ENCODE measurements at regions not wholly inside any gene's neighbourhood (a gene's known extent, or its start where the extent isn't known, plus 50 kb on each side); places are given as distances from the start of the nearest gene placed in this dataset.

- DNase-seq (ENCODE audit: low spot score): no peak
Observed at GRCh38 chr10:129024046-129024445, 443.0 kb upstream of the MGMT start.

GRCh38 chr10:129025787-129026186 lies 441.3 kb upstream of the MGMT start:
- DNase-seq (ENCODE audit: low spot score): no peak

- no peak for DNase-seq (ENCODE audit: low spot score)
Observed at GRCh38 chr10:129027906-129028305, 439.1 kb upstream of the MGMT start.

GRCh38 chr10:129028451-129028850 lies 438.6 kb upstream of the MGMT start:
- DNase-seq (ENCODE audit: low spot score): no peak

- no peak for DNase-seq (ENCODE audit: low spot score)
Observed at GRCh38 chr10:129029051-129029450, 438.0 kb upstream of the MGMT start.

- no peak for DNase-seq (ENCODE audit: low spot score)
Observed at GRCh38 chr10:129029851-129030602, 437.0 kb upstream of the MGMT start.

GRCh38 chr10:129030603-129030895 lies 436.5 kb upstream of the MGMT start:
- DNase-seq (ENCODE audit: low spot score): no peak

- peak; percentile 17 for DNase-seq (ENCODE audit: low spot score)
Observed at GRCh38 chr10:129030996-129031843, 435.8 kb upstream of the MGMT start.

- no peak for DNase-seq (ENCODE audit: low spot score)
Observed at GRCh38 chr10:129031844-129032150, 435.2 kb upstream of the MGMT start.

- DNase-seq (ENCODE audit: low spot score): no peak
Observed at GRCh38 chr10:129032372-129033313, 434.4 kb upstream of the MGMT start.

GRCh38 chr10:129033340-129033739 lies 433.7 kb upstream of the MGMT start:
- DNase-seq (ENCODE audit: low spot score): no peak

GRCh38 chr10:129033790-129034272 lies 433.2 kb upstream of the MGMT start:
- no peak for DNase-seq (ENCODE audit: low spot score)

- no peak for DNase-seq (ENCODE audit: low spot score)
Observed at GRCh38 chr10:129035052-129035827, 431.8 kb upstream of the MGMT start.

GRCh38 chr10:129038522-129038921 lies 428.5 kb upstream of the MGMT start:
- DNase-seq (ENCODE audit: low spot score): no peak

- DNase-seq (ENCODE audit: low spot score): no peak
Observed at GRCh38 chr10:129039406-129040370, 427.4 kb upstream of the MGMT start.

GRCh38 chr10:129040377-129040776 lies 426.7 kb upstream of the MGMT start:
- DNase-seq (ENCODE audit: low spot score): no peak

- no peak for DNase-seq (ENCODE audit: low spot score)
Observed at GRCh38 chr10:129041916-129042315, 425.1 kb upstream of the MGMT start.

- DNase-seq (ENCODE audit: low spot score): no peak
Observed at GRCh38 chr10:129042776-129043595, 424.1 kb upstream of the MGMT start.

GRCh38 chr10:129043691-129044090 lies 423.4 kb upstream of the MGMT start:
- no peak for DNase-seq (ENCODE audit: low spot score)

- no peak for DNase-seq (ENCODE audit: low spot score)
Observed at GRCh38 chr10:129045599-129045998, 421.4 kb upstream of the MGMT start.

Data from globus pallidus (tissue), 1 donor.